Smooth muscle cell (in vitro differentiated cells): ENCODE measurements at regions not wholly inside any gene's neighbourhood (a gene's known extent, or its start where the extent isn't known, plus 50 kb on each side); places are given as distances from the start of the nearest gene placed in this dataset.
"Not testable (repeated sequence)": the region's sequence is repeated elsewhere in the genome, so short reads cannot be mapped to it uniquely, and the experiment has no call there.

ENCODE experiments used
- DNase-seq: peaks from one replicate; lab custom pipeline; 2025; ENCODE audit not compliant: unreplicated experiment; lab: John Stamatoyannopoulos, UW
- H2AFZ ChIP-seq: fragments of 200-600 bp; sonication (generic); 2 replicates; pipeline ENCODE4 v1.6.0; 2016; ENCODE audit warnings: antibody characterized with exemption, low read depth, mild to moderate bottlenecking
- H3F3A ChIP-seq: fragments of 200-600 bp; sonication (generic); 2 replicates; pipeline ENCODE4 v1.6.0; 2017; ENCODE audit warnings: antibody characterized with exemption, low read depth
- H3K27ac ChIP-seq: fragments of 200-600 bp; sonication (generic); 2 replicates; pipeline ENCODE4 v1.5.1; 2016; ENCODE audit warnings: low read depth, mild to moderate bottlenecking
- H3K27me3 ChIP-seq: fragments of 200-600 bp; sonication (generic); 2 replicates; pipeline ENCODE4 v1.6.1; 2016; ENCODE audit warnings: low read depth, mild to moderate bottlenecking
- H3K36me3 ChIP-seq: fragments of 200-600 bp; sonication (generic); 2 replicates; pipeline ENCODE4 v1.5.1; 2016; ENCODE audit warnings: low read depth
- H3K4me1 ChIP-seq: fragments of 200-600 bp; sonication (generic); 2 replicates; pipeline ENCODE4 v1.5.1; 2016; ENCODE audit warnings: low read depth
- H3K4me2 ChIP-seq: fragments of 200-600 bp; sonication (generic); 2 replicates; pipeline ENCODE4 v1.6.0; 2016; ENCODE audit warnings: mild to moderate bottlenecking
- H3K4me3 ChIP-seq: fragments of 200-600 bp; sonication (generic); 2 replicates; pipeline ENCODE4 v1.5.1; 2016; ENCODE audit warnings: mild to moderate bottlenecking
- H3K79me2 ChIP-seq: fragments of 200-600 bp; sonication (generic); 2 replicates; pipeline ENCODE4 v1.6.0; 2016; ENCODE audit warnings: low read depth, mild to moderate bottlenecking
- H3K9ac ChIP-seq: fragments of 200-600 bp; sonication (generic); 2 replicates; pipeline ENCODE4 v1.6.0; 2016; ENCODE audit warnings: low read depth
- H3K9me3 ChIP-seq: fragments of 200-600 bp; sonication (generic); replicated peaks from 2 replicates; pipeline ENCODE4 v1.5.1; 2016; ENCODE audit warnings: low read depth
- H4K20me1 ChIP-seq: fragments of 200-600 bp; sonication (generic); 2 replicates; pipeline ENCODE4 v1.6.0; 2016; ENCODE audit warnings: low read depth
- WGBS: methylation state at CpG from one replicate; pipeline ENCODE4 v1.1.7; 2016; ENCODE audit warnings: low lambda C conversion rate; 5-methylcytosine and 5-hydroxymethylcytosine counted together
- TF ChIP-seq, protein P1 (sequence below): fragments of 200-600 bp; sonication (generic); IDR thresholded peaks from 2 replicates; pipeline ENCODE4 v1.5.1; 2017; ENCODE audit warnings: borderline replicate concordance, mild to moderate bottlenecking, antibody characterized with exemption; ENCODE audit not compliant: insufficient read depth, poor library complexity, severe bottlenecking

DNA sequence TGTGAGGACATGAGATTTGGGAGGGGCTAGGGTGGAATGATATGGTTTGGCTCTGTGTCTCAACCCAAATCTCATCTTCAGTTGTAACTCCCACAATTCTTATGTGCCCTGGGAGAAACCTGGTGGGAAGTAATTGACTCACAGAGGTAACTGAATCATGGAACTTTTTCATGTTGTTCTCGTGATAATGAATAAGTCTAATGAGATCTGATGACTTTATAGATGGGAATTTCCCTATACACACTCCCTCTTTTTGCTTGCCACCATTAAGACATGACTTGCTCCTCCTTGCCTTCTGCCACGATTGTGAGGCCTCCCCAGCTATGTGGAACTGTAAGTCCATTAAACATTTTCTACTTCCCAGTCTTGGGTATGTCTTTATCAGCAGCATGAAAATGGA is 253.2 kb upstream of the GK2 start:
- H3K36me3 ChIP-seq: no peaks in the 10 kb centered on the region
- H3K27ac ChIP-seq: no peak overlapping the region
- H3K9ac ChIP-seq: no peak overlapping the region
- H3K27me3 ChIP-seq: no peaks in the 10 kb centered on the region
- 90% methylated on average over 2 of the region's 2 CpGs for WGBS
- no peaks in the 10 kb centered on the region for H3F3A ChIP-seq
- no peaks in the 10 kb centered on the region for H3K79me2 ChIP-seq
- TF ChIP-seq, protein P1, sequence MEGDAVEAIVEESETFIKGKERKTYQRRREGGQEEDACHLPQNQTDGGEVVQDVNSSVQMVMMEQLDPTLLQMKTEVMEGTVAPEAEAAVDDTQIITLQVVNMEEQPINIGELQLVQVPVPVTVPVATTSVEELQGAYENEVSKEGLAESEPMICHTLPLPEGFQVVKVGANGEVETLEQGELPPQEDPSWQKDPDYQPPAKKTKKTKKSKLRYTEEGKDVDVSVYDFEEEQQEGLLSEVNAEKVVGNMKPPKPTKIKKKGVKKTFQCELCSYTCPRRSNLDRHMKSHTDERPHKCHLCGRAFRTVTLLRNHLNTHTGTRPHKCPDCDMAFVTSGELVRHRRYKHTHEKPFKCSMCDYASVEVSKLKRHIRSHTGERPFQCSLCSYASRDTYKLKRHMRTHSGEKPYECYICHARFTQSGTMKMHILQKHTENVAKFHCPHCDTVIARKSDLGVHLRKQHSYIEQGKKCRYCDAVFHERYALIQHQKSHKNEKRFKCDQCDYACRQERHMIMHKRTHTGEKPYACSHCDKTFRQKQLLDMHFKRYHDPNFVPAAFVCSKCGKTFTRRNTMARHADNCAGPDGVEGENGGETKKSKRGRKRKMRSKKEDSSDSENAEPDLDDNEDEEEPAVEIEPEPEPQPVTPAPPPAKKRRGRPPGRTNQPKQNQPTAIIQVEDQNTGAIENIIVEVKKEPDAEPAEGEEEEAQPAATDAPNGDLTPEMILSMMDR: no peak
- no peak overlapping the region for H3K4me3 ChIP-seq
- H3K4me2 ChIP-seq: no peak overlapping the region
- no peak overlapping the region for H2AFZ ChIP-seq
- no peak for DNase-seq
- no peaks in the 10 kb centered on the region for H4K20me1 ChIP-seq
- H3K4me1 ChIP-seq: no peaks in the 10 kb centered on the region
- no peaks in the 10 kb centered on the region for H3K9me3 ChIP-seq

- H2AFZ ChIP-seq, H3K27me3 ChIP-seq, H3K4me1 ChIP-seq, H3K79me2 ChIP-seq, H3K36me3 ChIP-seq, H3K4me3 ChIP-seq, DNase-seq, H3K9ac ChIP-seq, H4K20me1 ChIP-seq, H3K4me2 ChIP-seq, H3K9me3 ChIP-seq, H3K27ac ChIP-seq, H3F3A ChIP-seq: not testable (repeated sequence)
- 61% methylated on average over 5 of the region's 5 CpGs for WGBS
Observed at GRCh38 chr4:79659308-79659870, 251.4 kb upstream of the GK2 start.

- H3K4me1 ChIP-seq: no peaks in the 10 kb centered on the region
- no peak overlapping the region for H3K9ac ChIP-seq
- H3K27me3 ChIP-seq: no peaks in the 10 kb centered on the region
- no peak overlapping the region for H2AFZ ChIP-seq
- no peaks in the 10 kb centered on the region for H3K9me3 ChIP-seq
- H3K36me3 ChIP-seq: no peaks in the 10 kb centered on the region
- peaks cover under 1% of the 10 kb centered on the region for H3F3A ChIP-seq
- no peak for DNase-seq
- no peaks in the 10 kb centered on the region for H3K79me2 ChIP-seq
- no peak overlapping the region for H3K4me3 ChIP-seq
- TF ChIP-seq, protein P1: no peak
- H3K4me2 ChIP-seq: no peak overlapping the region
- H4K20me1 ChIP-seq: no peaks in the 10 kb centered on the region
- H3K27ac ChIP-seq: no peak overlapping the region
Observed at GRCh38 chr4:79657379-79657778, 249.4 kb upstream of the GK2 start.

- Histone ChIP-seq H2AFZ (no peak overlapping the region), H4K20me1 (no peaks in the 10 kb centered on the region), H3K4me3 (no peak overlapping the region), H3K36me3 (no peaks in the 10 kb centered on the region), H3K79me2 (no peaks in the 10 kb centered on the region), H3K27me3 (no peaks in the 10 kb centered on the region), H3K9ac (no peak overlapping the region), H3K9me3 (no peaks in the 10 kb centered on the region), H3K4me1 (peaks cover 6% of the 10 kb centered on the region), H3K4me2 (no peak overlapping the region), H3K27ac (no peak overlapping the region), H3F3A (peaks cover 2% of the 10 kb centered on the region)
- WGBS: 87% methylated on average over 5 of the region's 5 CpGs
- no peak for DNase-seq
- TF ChIP-seq, protein P1: no peak
Observed at GRCh38 chr4:79653871-79654270, 245.8 kb upstream of the GK2 start.
